ENCODE measurements at regions not wholly inside any gene's neighbourhood (a gene's known extent, or its start where the extent isn't known, plus 50 kb on each side); places are given as distances from the start of the nearest gene placed in this dataset.

DNA sequence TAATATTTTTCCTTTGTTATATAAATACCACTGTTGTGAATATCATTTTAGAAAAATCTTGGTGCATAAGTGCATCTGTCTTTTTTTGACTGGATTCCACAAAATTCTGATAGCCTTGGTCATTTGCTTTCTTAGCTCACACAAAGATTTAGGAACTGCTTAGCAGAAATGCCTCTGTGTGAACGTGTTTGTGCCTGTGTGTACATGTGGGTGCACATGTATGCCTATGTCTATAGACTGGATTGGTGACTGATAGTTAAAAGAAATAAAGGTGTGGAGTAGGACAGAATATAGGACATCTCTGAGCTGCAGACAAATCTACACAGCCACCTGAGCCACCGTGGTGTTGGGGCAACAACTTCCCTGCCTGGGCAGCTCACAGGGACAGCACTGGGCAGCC is 93.8 kb downstream of the TSN start:
- H3K27me3 ChIP-seq (replicated peaks in 1 of 4; ENCODE audit: control insufficient read depth in 3 of 4, extremely low read depth in 1 of 4, insufficient read depth in 3 of 4, low read length in 3 of 4) = no peaks in the 10 kb centered on the region; a peak in 1 of 7 replicates
- H4K20me1 ChIP-seq (replicated peaks in 1 of 2; ENCODE audit: control insufficient read depth in 1 of 2, insufficient read depth in 2 of 2, low read length in 2 of 2) = no peaks in the 10 kb centered on the region
- no peak overlapping the region for H4K8ac ChIP-seq (ENCODE audit: extremely low read depth, insufficient read depth, low read length)
- no peak overlapping the region for H2BK15ac ChIP-seq (ENCODE audit: low read length)
- H4K91ac ChIP-seq (replicated peaks; ENCODE audit: insufficient read length, low read length) = no peak overlapping the region
- POLR2A ChIA-PET (ENCODE audit: partially characterized antibody) = no interaction called here
- FAIRE-seq = no peak
- H3K23me2 ChIP-seq (ENCODE audit: low read depth, low read length) = no peaks in the 10 kb centered on the region
- no peak overlapping the region for H4K5ac ChIP-seq (ENCODE audit: insufficient read length, low read depth, low read length)
- H2BK20ac ChIP-seq (ENCODE audit: low read length) = no peak overlapping the region
- no peaks in the 10 kb centered on the region for H3K9me3 ChIP-seq (ENCODE audit: insufficient read depth in 2 of 2, low read depth in 1 of 2, low read length in 1 of 2)
- no peak overlapping the region for H3K27ac ChIP-seq (ENCODE audit: low read depth, low read length)
- no peaks in the 10 kb centered on the region for H3K79me1 ChIP-seq (ENCODE audit: low read depth, low read length)
- no peaks in the 10 kb centered on the region for H3K79me2 ChIP-seq (ENCODE audit: control insufficient read depth in 1 of 2, insufficient read depth in 2 of 2, low read length in 2 of 2)
- no peak overlapping the region for H3K4me3 ChIP-seq (ENCODE audit: extremely low read depth in 1 of 4, insufficient read depth in 2 of 4, low read depth in 3 of 4, low read length in 4 of 4)
- no peak overlapping the region for H2BK12ac ChIP-seq (ENCODE audit: low read depth, low read length)
- H3K4ac ChIP-seq (replicated peaks; ENCODE audit: insufficient read length, low read depth, low read length) = no peak overlapping the region
- H3K9ac ChIP-seq (replicated peaks in 1 of 4; ENCODE audit: extremely low read depth in 1 of 4, low read depth in 3 of 4, low read length in 3 of 4) = no peak overlapping the region; a peak in 1 of 7 replicates
- H3K18ac ChIP-seq (ENCODE audit: extremely low read depth, low read length) = no peak overlapping the region
- no peak overlapping the region for H3K56ac ChIP-seq (replicated peaks; ENCODE audit: insufficient read length, low read depth, low read length)
- WGBS, 2 experiments (ENCODE audit: extremely low coverage in 1 of 2, insufficient coverage in 1 of 2, insufficient read length in 1 of 2, insufficient replicate concordance in 2 of 2, low coverage in 1 of 2, low lambda C conversion rate in 2 of 2, missing lambda C conversion rate in 1 of 2) = 82% methylated on average over 2 of the region's 2 CpGs; no CpG with 5 or more reads in 1 of the 2 experiments
- no peaks in the 10 kb centered on the region for H3K4me1 ChIP-seq (replicated peaks in 1 of 4; ENCODE audit: control insufficient read depth in 3 of 4, insufficient read depth in 4 of 4, low read length in 3 of 4)
- no peak overlapping the region for H2AFZ ChIP-seq (ENCODE audit: low read length)
- CTCF ChIA-PET (ENCODE audit: partially characterized antibody) = interaction anchor here (0.8 to 1.8 kb wide), 5 partner anchors 10 to 132 kb away, joined by 3 read pairs; no protein-coding TSS in a partner anchor
- no peaks in the 10 kb centered on the region for H3K36me3 ChIP-seq (ENCODE audit: control insufficient read depth in 2 of 4, insufficient read depth in 4 of 4, low read length in 3 of 4)
- H2AK5ac ChIP-seq (ENCODE audit: low read depth, low read length) = no peak overlapping the region
- no peak for DNase-seq (ENCODE audit: low read depth in 1 of 2, low spot score in 2 of 2)
- H2BK5ac ChIP-seq (ENCODE audit: low read depth, low read length) = no peak overlapping the region
- H3K4me2 ChIP-seq (ENCODE audit: insufficient read depth in 1 of 2, low read depth in 2 of 2, low read length in 2 of 2) = no peak overlapping the region
- H2BK120ac ChIP-seq (replicated peaks; ENCODE audit: low read depth, low read length) = no peak overlapping the region
- H3K23ac ChIP-seq (ENCODE audit: insufficient read length) = no peak overlapping the region
- no peak overlapping the region for H3K14ac ChIP-seq (ENCODE audit: insufficient read length)
- TF ChIP-seq, protein P1, sequence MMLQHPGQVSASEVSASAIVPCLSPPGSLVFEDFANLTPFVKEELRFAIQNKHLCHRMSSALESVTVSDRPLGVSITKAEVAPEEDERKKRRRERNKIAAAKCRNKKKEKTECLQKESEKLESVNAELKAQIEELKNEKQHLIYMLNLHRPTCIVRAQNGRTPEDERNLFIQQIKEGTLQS (IDR thresholded peaks at IDR 0.05; ENCODE audit: insufficient read depth, low read depth, low read length) = no peak
- TF ChIP-seq JUND (IDR thresholded peaks at IDR 0.05; ENCODE audit: low read length) = no peak
- TF ChIP-seq FOSL1 (IDR thresholded peaks at IDR 0.05; ENCODE audit: insufficient read depth, low read depth, low read length) = no peak
- TF ChIP-seq KDM4A (IDR thresholded peaks at IDR 0.05; ENCODE audit: low read depth, low read length, severe bottlenecking) = no peak
